Hepatic stellate cell (primary cell): ENCODE measurements at regions not wholly inside any gene's neighbourhood (a gene's known extent, or its start where the extent isn't known, plus 50 kb on each side); places are given as distances from the start of the nearest gene placed in this dataset.
A peak's percentile ranks its signal among the peaks of the same experiment; 100 is the strongest.
"Not testable (repeated sequence)": the region's sequence is repeated elsewhere in the genome, so short reads cannot be mapped to it uniquely, and the experiment has no call there.

Experiments used
- DNase-seq: peaks from one replicate; pipeline ENCODE4 v3.0.0; 2011; ENCODE audit warnings: low spot score

DNA sequence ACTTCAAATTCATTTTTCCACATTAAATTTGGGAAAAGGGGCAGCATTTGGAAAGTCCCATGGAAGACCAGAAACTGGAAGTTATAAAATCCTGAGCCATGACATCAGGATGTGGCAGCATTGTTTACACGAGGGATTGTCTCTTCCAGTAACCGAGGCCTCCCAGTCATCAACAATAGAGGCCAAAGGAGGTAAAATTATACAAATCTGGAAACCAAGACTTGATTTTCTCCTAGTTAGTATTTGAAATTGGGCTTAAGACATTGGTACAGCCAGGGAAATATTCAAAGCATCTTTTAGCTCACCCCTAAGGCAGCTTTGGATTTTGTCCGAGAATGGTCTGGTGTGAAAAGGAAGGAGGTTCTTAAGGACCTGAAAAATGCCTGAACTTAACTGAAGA, 251.6 kb upstream of the FOXF1 start:
- no peak for DNase-seq

DNA sequence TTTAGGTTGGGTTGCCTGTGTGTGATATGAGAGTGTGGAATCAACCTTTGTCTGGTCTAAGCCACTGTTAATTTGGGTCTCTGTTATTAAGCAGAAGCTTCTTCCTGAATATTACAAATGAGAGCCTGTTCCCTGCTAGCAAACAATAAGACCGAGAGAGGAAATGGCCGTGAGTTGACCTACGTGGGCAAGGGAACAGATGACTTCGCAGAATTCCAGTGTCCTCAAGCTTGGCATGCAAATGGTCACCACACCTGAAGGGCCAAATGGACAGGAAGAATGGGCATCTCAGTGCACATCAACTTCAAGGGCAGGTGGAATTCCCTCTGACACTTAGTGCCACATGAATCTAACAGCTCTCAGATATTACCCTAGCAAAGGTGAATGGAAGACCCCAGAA, 250.8 kb upstream of the FOXF1 start:
- DNase-seq, result no peak

GRCh38 chr16:86261379-86261778, 248.9 kb upstream of the FOXF1 start:
- DNase-seq, result no peak

DNA sequence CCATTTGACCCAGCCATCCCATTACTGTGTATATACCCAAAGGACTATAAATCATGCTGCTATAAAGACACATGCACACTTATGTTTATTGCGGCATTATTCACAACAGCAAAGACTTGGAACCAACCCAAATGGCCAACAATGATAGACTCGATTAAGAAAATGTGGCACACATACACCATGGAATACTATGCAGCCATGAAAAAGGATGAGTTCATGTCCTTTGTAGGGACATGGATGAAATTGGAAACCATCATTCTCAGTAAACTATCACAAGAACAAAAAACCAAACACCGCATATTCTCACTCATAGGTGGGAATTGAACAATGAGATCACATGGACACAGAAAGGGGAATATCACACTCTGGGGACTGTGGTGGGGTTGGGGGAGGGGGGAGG, 242.7 kb upstream of the FOXF1 start:
- not testable (repeated sequence) for DNase-seq

DNA sequence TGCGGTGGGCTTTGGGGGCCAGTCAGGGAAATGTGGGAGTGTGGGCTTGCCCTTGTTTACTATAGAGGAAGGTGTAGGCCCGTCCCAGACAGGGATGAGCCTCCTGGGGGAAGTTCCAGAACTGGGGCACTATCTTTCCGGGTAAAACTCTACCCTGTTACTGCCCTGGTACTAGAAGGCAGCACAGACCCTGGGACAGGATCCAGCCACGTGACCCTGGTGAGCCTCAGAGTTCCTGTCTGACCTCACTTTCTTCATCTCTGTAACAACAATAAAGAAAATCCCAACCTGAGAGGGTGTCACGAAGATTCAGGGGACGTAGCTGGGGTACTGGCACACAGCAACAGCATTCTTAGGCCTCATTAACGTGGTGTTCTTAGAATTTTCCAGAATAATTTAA, 239.6 kb upstream of the FOXF1 start:
- DNase-seq, result no peak

- no peak for DNase-seq
Observed at GRCh38 chr16:86272744-86273143, 237.6 kb upstream of the FOXF1 start.

DNA sequence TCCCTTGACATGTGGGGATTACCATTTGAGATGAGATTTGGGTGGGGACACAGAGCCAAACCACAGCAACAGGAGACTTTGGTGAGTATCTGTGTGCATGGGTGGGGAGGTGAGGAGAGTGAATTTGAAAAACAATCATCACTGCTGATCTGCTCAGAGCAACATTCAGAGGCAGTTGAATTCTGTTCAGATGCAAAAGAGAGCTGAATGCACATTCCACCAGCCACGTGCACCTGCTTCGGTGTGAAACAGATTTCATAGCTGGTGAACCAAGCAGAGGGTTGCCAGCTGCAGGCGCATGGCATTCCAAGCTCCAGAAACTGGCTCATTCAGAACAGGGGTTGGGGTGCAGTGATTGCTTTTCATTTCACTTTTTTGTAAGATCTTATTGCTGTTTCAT, 233.1 kb upstream of the FOXF1 start:
- DNase-seq, result no peak

DNA sequence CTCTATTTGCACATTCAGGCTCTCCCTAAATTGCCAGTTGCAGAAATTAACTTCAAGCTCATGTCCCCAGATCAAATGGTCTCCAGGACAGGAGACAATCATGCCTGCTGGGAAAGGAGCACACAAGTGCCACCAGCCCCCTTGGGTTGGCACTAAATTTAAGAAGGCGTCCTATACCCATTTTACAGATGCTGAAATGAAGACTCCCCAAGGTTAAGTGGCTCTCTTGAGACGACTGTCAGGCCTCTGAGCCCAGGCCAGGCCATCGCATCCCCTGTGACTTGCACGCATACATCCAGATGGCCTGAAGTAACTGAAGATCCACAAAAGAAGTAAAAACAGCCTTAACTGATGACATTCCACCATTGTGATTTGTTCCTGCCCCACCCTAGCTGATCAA, 232.5 kb upstream of the FOXF1 start:
- DNase-seq, result not testable (repeated sequence)

GRCh38 chr16:86281421-86281820, 228.9 kb upstream of the FOXF1 start:
- no peak for DNase-seq

DNA sequence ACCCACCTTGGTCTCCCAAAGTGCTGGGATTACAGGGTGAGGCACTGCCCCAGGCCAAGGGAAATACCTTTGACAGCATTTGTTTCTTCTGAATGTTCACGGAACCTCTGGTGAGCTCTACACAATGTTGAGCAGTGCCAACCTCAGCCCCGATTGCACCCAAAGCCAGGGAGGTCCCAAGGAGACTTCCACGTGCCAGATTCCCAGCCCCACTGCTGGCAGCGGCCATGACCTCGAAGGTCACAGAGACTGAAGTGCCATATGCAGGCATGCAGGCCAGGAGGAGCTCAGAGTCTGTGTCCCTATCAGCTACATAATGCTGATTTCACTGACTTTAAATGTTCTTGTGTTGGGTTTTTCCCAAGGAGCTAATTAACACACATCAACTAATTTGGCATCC, 226.4 kb upstream of the FOXF1 start:
- DNase-seq, result no peak

GRCh38 chr16:86285421-86285820, 224.9 kb upstream of the FOXF1 start:
- DNase-seq, result no peak

GRCh38 chr16:86285938-86286921, 224.1 kb upstream of the FOXF1 start:
- no peak for DNase-seq

DNA sequence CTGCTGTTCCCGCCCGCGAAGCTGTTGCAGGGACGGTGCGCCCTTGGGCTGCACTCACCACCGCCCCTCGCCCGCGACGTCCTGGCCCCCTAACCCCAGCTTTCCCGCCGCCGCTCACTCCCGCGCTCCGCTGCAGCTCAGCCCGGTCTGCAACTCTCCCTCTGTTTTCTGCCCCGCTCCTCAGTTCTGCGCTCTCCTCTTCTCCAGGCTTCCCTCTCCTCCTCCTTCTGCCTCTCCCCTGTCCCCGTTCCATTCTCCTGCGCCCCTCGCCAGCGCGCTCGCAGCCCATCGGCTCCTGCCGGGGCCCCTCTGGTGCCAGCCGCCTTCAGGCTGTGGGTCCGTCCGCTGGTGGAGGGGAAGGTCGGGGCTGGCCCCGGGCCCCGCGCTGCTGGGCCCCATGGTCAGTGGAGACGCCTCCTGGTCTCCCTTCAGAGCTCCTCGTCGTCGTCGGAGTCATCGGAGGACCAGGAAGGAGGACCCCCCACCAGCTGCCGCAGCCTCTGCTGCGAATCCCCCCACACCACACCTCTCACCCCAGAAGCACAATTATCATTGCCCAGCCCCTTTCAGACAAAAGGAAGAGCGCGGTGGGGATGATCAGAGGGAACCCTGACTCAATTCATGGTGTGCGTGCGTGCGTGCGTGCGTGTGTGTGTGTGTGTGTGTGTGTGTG, 223.2 kb upstream of the FOXF1 start:
- DNase-seq, result no peak

DNA sequence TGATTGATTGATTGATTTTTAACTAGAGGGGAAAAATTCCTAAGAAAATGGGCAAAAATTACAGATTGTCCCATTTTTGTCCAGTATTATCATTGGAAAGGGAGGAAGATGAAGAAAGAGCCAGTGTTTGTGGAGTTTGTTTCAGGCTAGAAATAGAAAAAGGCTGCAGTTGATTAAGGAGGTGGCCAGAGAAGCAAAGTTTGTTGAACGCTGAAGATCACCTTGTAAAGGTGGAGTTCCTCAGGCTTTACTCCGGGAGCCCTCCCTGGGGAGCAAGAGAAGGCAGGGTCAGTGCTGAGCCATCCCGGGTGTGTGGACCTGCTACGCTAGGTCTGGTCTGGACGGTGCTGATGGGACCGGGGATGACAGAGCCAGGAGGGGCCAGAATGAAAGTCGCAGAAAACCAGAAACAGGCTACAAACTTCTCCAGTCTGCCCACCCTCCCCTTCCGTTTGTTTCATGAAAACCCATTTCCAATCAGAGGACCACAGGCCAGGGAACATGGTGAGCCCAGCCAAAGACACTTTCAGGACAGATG, 222.6 kb upstream of the FOXF1 start:
- DNase-seq, result no peak

DNA sequence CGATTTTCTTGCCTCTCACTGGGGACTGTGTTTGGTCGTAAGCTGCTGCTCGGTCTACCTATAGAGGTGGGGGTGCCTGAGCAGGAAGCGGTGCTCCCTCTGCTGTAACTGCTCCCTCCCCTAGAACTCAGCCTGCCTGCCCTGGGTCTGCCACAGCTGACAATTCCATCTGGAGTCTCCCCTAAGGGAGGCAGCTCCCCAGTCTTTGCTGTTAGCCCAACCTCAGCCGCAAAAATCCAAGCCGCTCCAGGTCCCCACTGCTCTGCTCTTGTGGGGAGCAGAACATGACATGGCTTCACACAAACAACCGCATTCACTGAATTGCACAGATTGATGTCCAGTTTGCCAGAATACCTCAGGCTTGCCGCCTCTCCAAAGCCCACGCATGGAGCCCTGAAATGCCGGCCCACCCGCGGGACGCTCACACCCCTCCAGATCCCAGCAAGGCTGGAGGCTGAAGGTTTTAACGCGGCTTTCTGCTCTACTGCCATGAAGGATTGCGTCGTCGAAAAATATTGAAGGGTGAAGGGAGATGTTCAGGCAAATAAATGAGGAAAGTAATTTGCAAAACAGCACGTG, 221.5 kb upstream of the FOXF1 start:
- DNase-seq, result no peak

DNA sequence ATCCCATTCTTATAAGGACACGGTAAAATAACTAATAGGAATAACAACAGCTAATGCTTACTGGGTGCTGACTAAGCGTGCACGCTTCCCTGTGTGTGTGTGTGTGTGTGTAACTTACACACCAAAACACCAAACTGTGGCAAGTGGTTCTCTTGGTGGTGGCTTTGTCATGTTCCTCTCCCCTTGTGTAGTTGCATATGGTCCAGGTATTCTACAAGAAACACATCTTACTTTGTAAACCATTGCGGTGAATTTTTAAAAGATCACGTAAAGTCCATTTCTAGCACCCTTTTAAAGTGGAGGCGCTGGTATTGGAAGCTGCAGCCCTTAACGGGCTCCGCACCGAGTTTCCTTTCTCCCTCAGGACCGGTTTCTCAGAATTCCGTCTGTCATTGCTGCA, 221.0 kb upstream of the FOXF1 start:
- DNase-seq, result no peak

DNA sequence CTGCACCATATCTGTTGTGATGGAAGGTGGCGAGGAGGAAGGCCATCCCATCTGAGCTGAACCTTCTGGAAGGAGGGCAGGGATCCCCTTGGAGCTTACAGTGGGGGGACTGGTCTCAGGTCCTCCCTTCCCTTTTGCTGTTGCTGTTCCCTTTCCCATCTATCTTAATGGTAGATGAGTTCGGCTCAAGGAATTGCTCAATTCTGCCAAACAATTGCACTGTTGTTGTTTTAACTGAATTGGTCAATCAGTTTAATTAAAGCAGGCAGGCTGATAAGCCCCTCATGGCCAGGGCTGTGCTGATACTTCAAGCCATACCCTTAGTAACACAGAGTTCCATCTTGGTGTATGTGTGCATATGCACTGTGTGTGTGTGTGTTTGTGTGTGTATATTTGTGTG, 220.4 kb upstream of the FOXF1 start:
- no peak for DNase-seq

GRCh38 chr16:86291491-86291890, 218.8 kb upstream of the FOXF1 start:
- no peak for DNase-seq

GRCh38 chr16:86292171-86292775, 218.1 kb upstream of the FOXF1 start:
- no peak for DNase-seq

- DNase-seq, result no peak
Observed at GRCh38 chr16:86292942-86293341, 217.4 kb upstream of the FOXF1 start.

DNA sequence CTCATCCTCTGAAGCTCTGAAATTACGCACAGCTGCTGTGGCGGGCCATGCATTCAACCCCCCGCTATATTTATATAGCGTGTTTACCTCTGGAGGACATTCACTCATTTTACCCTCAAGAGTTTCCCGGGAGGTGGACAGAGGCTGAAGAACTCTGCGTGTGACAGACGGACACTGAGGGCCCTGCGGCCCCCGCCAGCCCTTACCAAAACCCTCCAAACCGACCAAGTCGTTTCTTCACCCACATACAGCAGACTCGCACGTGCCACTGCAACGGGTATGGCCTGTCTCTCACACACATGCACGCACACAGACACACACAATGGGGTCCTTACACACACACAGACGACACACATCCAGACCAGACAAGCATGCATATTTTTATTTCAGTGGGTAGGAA, 216.4 kb upstream of the FOXF1 start:
- no peak for DNase-seq

DNA sequence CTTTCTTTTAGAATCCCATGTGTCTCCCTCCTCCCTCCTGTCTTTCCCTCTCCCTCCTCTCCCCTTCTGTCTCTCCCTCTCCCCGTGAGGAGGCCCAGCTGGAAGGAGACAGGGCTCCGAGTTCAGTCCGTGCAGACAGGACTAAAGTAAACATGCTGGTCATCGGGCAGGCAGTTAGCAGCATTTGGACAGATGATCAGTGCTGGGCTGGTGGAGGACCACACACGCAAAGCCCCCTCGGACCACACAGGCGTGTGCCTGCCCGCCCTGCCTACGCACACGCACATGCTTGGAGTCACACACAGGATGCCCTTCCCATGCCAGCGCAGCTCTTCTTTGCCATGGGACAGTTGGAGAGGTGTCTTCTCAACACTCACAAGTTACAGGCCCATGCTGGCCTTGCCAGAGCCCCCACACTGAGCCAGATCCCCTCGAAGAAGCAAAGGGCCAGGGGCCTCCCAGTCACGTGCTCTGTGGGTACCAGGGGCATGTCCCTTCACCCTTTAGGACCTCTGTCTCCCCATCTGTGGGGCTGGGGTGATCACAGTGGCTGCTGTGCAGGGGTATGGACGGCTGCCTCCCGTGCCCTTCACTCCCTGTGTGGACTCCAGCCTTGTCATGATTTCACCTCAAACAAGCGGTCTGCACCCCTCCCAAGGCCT, 215.7 kb upstream of the FOXF1 start:
- peak; percentile 92 for DNase-seq
